CD4-positive, alpha-beta memory T cell (primary cell): ENCODE measurements at regions not wholly inside any gene's neighbourhood (a gene's known extent, or its start where the extent isn't known, plus 50 kb on each side); places are given as distances from the start of the nearest gene placed in this dataset.

Source experiments
- CTCF ChIA-PET: fragments of 350-600 bp; sonication (Branson Sonifier 250); formaldehyde crosslinking; loops from one replicate; lab custom pipeline; 2021; ENCODE audit warnings: inconsistent platforms; ENCODE audit not compliant: partially characterized antibody; lab: Charles Lee
- POLR2A ChIA-PET: fragments of 350-600 bp; sonication (Branson Sonifier 250); formaldehyde crosslinking; loops from one replicate; lab custom pipeline; 2021; ENCODE audit not compliant: partially characterized antibody; lab: Charles Lee
- DNase-seq, 5 donors: peaks; one replicate each; pipeline versions ENCODE4 v3.0.0 to v3.0.0-alpha.2; 2020 to 2022; ENCODE audit warnings: mixed read lengths in 1 of 5
- H3K27ac ChIP-seq: one replicate; pipeline ENCODE4 v1.7.0; 2013; ENCODE audit warnings: low read depth, low read length
- H3K27me3 ChIP-seq: 2 replicates; pipeline ENCODE4 v1.7.0; 2013; ENCODE audit warnings: mild to moderate bottlenecking, low read length, moderate library complexity; ENCODE audit not compliant: insufficient read depth
- H3K36me3 ChIP-seq: 2 replicates; pipeline ENCODE4 v1.7.0; 2013; ENCODE audit warnings: mild to moderate bottlenecking, low read length, moderate library complexity; ENCODE audit not compliant: insufficient read depth
- H3K4me1 ChIP-seq: 2 replicates; pipeline ENCODE4 v1.7.0; 2013; ENCODE audit warnings: mild to moderate bottlenecking, low read length, moderate library complexity; ENCODE audit not compliant: insufficient read depth
- H3K4me3 ChIP-seq, 2 donors: one replicate each; pipeline ENCODE4 v1.7.0; 2013; ENCODE audit warnings: low read length in 2 of 2, mild to moderate bottlenecking in 1 of 2
- H3K9me3 ChIP-seq, 2 donors: one replicate each; pipeline ENCODE4 v1.7.0; 2013; ENCODE audit warnings: low read length in 2 of 2, control low read depth in 1 of 2; ENCODE audit not compliant: control insufficient read depth in 1 of 2
- H3K27ac Mint-ChIP-seq, 7 donors: one replicate each; pipeline ENCODE4 v1.8.0; 2020 to 2021; ENCODE audit warnings: mixed read lengths in 7 of 7, mild to moderate bottlenecking in 6 of 7, inconsistent platforms in 3 of 7, moderate library complexity in 3 of 7
- H3K27me3 Mint-ChIP-seq, 2 donors: one replicate each; pipeline ENCODE4 v1.8.0; 2020 to 2021; ENCODE audit warnings: mixed read lengths in 2 of 2
- H3K36me3 Mint-ChIP-seq, 2 donors: one replicate each; pipeline ENCODE4 v1.8.0; 2020 to 2021; ENCODE audit warnings: mixed read lengths in 2 of 2, inconsistent platforms in 1 of 2, mild to moderate bottlenecking in 1 of 2
- H3K4me1 Mint-ChIP-seq, 4 donors: one replicate each; pipeline ENCODE4 v1.8.0; 2020 to 2021; ENCODE audit warnings: mixed read lengths in 4 of 4, mild to moderate bottlenecking in 1 of 4
- H3K4me3 Mint-ChIP-seq, 8 donors: one replicate each; pipeline ENCODE4 v1.8.0; 2020 to 2021; ENCODE audit warnings: mixed read lengths in 8 of 8, mild to moderate bottlenecking in 7 of 8, moderate library complexity in 6 of 8, inconsistent platforms in 3 of 8
- H3K9me3 Mint-ChIP-seq, 8 donors: one replicate each; pipeline ENCODE4 v1.8.0; 2020 to 2021; ENCODE audit warnings: mixed read lengths in 8 of 8, mild to moderate bottlenecking in 5 of 8, inconsistent platforms in 3 of 8, moderate library complexity in 1 of 8
- intact Hi-C: fragments of 100-400 bp; cut with micrococcal nuclease; formaldehyde crosslinking; loops from one replicate; pipeline ENCODE4 v1.15.1; 2023

DNA sequence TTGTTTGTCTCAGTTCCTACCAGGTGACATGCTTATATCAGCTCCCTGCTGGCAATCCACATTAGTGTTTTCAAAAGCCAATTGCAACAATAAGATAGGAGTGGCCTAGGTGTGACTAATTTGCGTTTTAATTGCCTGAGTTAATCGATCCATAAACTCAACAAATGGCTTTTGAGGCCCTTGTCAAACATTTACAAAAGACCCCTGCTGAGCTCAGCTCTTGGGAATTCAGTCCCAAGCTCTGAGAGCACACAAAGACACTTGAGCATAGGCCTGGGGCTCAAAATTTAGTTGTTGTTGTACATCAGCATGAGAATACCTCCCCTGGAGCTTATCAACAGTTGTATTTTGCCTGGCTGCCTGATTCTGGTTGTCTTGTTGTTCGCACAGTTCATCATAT lies 1134.4 kb upstream of the TSPY4 start:
- no peak overlapping the region for H3K27ac ChIP-seq
- no peaks in the 10 kb centered on the region for H3K4me1 ChIP-seq
- no peaks in the 10 kb centered on the region for H3K36me3 ChIP-seq
- ChIA-PET POLR2A (no interaction called here), CTCF (no interaction called here)
- no peaks in the 10 kb centered on the region for H3K27me3 ChIP-seq
- Mint-ChIP-seq H3K27ac (no peak overlapping the region), H3K4me1 (no peaks in the 10 kb centered on the region), H3K27me3 (no peaks in the 10 kb centered on the region), H3K9me3 (no peaks in the 10 kb centered on the region), H3K36me3 (no peaks in the 10 kb centered on the region), H3K4me3 (no peak overlapping the region)
- intact Hi-C loops = no loop called here
- H3K9me3 ChIP-seq = no peaks in the 10 kb centered on the region
- DNase-seq = no peak
- H3K4me3 ChIP-seq = no peak overlapping the region

DNA sequence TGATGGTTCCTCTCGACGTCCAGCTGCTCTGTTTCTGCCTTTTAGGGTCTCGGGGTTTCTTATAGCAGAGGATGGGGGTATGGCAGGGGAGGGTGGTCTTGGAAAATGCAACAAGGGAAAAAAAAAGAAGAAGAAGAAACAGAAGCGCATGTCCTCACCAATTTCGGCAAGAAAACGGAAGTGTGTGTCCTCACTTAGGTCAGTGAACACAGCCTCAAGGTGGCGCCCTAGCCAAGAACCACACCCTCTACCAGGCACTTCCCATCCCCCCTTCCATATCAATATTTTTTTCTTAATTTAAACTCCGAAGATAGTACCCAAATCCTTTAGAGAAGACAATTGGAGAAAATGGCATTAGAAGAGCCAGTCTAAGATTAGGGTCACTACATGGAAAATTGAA lies 1096.1 kb upstream of the TSPY4 start:
- CTCF ChIA-PET = no interaction called here
- DNase-seq = no peak
- H3K4me3 ChIP-seq = no peak overlapping the region
- no peaks in the 10 kb centered on the region for H3K9me3 ChIP-seq
- POLR2A ChIA-PET = no interaction called here
- intact Hi-C loops = no loop called here
- H3K27me3 ChIP-seq = no peaks in the 10 kb centered on the region
- Mint-ChIP-seq H3K36me3 (no peaks in the 10 kb centered on the region), H3K9me3 (no peaks in the 10 kb centered on the region), H3K4me3 (no peak overlapping the region), H3K27me3 (no peaks in the 10 kb centered on the region), H3K27ac (no peak overlapping the region), H3K4me1 (no peaks in the 10 kb centered on the region)
- H3K36me3 ChIP-seq = no peaks in the 10 kb centered on the region
- H3K4me1 ChIP-seq = no peaks in the 10 kb centered on the region
- H3K27ac ChIP-seq = no peak overlapping the region

DNA sequence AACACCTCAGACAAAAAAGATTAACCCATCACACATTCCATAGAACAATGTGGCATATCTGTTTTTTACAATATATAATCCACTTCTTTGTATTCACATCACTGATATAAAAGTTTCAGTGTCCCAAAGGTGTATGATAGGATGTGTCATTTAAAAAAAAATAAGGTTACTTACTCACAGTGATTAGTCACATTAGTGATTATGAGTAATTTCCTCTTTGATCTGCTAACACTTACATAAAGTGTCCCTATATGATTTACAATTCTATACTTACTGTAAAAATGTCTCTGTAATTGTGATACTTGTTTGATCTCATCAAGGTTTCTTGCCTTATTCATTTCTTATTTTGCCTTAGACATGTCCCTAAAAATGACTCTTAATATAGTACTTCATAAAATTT lies 1063.5 kb upstream of the TSPY4 start:
- Mint-ChIP-seq H3K27me3 (no peaks in the 10 kb centered on the region), H3K36me3 (no peaks in the 10 kb centered on the region), H3K27ac (no peak overlapping the region), H3K4me1 (no peaks in the 10 kb centered on the region), H3K9me3 (no peaks in the 10 kb centered on the region), H3K4me3 (no peak overlapping the region)
- DNase-seq = no peak
- Histone ChIP-seq H3K27me3 (no peaks in the 10 kb centered on the region), H3K4me3 (no peak overlapping the region), H3K27ac (no peak overlapping the region), H3K4me1 (no peaks in the 10 kb centered on the region), H3K9me3 (no peaks in the 10 kb centered on the region), H3K36me3 (no peaks in the 10 kb centered on the region)
- intact Hi-C loops = no loop called here
- CTCF ChIA-PET = no interaction called here
- POLR2A ChIA-PET = no interaction called here

DNA sequence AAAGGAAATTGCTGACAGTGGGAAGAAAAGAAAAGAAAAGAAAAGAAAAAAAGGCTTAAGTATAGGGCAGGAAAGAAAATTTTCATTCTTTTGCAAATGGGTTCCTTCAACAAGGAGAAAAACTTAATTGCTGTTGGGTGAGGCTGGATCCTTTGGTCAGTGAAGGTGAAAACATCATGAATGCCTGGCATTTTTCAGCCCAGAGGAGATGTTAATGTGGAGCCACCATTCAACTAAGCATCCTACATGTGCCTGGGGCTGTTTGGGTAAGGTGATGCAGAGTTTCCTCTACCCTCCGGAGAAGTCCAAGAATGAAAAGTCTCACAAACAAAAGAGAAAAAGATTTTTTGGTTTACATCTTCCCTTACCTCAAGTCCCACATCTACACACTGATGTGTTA lies 1032.2 kb upstream of the TSPY4 start:
- Mint-ChIP-seq H3K36me3 (no peaks in the 10 kb centered on the region), H3K27ac (no peak overlapping the region), H3K27me3 (no peaks in the 10 kb centered on the region), H3K4me3 (no peak overlapping the region), H3K9me3 (no peaks in the 10 kb centered on the region), H3K4me1 (no peaks in the 10 kb centered on the region)
- H3K4me1 ChIP-seq = no peaks in the 10 kb centered on the region
- no peaks in the 10 kb centered on the region for H3K36me3 ChIP-seq
- intact Hi-C loops = no loop called here
- no peak overlapping the region for H3K4me3 ChIP-seq
- POLR2A ChIA-PET = no interaction called here
- CTCF ChIA-PET = no interaction called here
- no peaks in the 10 kb centered on the region for H3K27me3 ChIP-seq
- H3K9me3 ChIP-seq = no peaks in the 10 kb centered on the region
- no peak for DNase-seq
- H3K27ac ChIP-seq = no peak overlapping the region

DNA sequence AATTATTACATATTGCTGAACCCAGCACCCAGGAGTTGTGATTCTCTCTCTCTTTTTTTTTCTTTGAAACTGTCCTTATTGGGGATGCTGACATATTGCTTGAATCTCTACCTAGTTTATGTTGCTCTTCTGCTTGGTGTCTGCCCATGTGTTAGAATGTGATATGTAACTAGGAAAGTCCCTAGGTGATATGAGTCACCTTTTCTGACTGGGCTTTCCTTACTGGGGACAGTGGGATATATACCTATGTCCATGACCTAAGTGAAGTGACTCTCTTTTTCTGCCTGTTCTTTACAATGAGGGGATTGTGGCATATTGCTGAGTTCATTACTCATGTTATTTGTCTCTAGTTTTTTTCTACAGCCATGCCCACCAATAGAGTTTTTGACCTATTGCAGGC lies 1013.2 kb upstream of the TSPY4 start:
- H3K36me3 ChIP-seq = no peaks in the 10 kb centered on the region
- no peaks in the 10 kb centered on the region for H3K27me3 ChIP-seq
- no peaks in the 10 kb centered on the region for H3K4me1 Mint-ChIP-seq
- no peak overlapping the region for H3K4me3 ChIP-seq
- H3K9me3 Mint-ChIP-seq = no peaks in the 10 kb centered on the region
- no peaks in the 10 kb centered on the region for H3K9me3 ChIP-seq
- H3K27me3 Mint-ChIP-seq = no peaks in the 10 kb centered on the region
- intact Hi-C loops = no loop called here
- no peak overlapping the region for H3K27ac Mint-ChIP-seq
- ChIA-PET CTCF (no interaction called here), POLR2A (no interaction called here)
- H3K4me1 ChIP-seq = no peaks in the 10 kb centered on the region
- no peak overlapping the region for H3K4me3 Mint-ChIP-seq
- H3K36me3 Mint-ChIP-seq = no peaks in the 10 kb centered on the region
- no peak for DNase-seq
- H3K27ac ChIP-seq = no peak overlapping the region

DNA sequence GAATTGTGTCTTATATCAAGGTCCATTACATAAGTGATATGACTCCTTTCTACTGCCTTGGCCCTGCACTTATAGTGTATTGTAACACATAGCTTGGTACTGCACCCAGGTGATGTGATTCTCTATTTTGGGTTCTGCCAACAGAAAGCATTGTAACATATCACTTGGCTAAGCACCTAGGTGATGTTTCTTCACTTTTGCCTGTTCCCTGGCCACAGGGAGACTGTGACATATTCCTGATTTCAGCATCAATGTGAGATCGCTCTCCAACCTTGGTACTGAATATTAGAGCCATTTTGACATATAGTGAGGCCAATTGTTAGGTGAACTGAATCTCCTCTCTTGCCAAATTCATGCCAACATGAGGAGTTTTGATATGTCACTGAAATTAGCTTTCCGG lies 1010.3 kb upstream of the TSPY4 start:
- Histone ChIP-seq H3K4me1 (no peaks in the 10 kb centered on the region), H3K9me3 (no peaks in the 10 kb centered on the region), H3K36me3 (no peaks in the 10 kb centered on the region), H3K27me3 (no peaks in the 10 kb centered on the region), H3K4me3 (no peak overlapping the region), H3K27ac (no peak overlapping the region)
- no peak for DNase-seq
- Mint-ChIP-seq H3K4me1 (no peaks in the 10 kb centered on the region), H3K27ac (no peak overlapping the region), H3K27me3 (no peaks in the 10 kb centered on the region), H3K4me3 (no peak overlapping the region), H3K36me3 (no peaks in the 10 kb centered on the region), H3K9me3 (no peaks in the 10 kb centered on the region)
- intact Hi-C loops = no loop called here
- POLR2A ChIA-PET = no interaction called here
- CTCF ChIA-PET = no interaction called here

DNA sequence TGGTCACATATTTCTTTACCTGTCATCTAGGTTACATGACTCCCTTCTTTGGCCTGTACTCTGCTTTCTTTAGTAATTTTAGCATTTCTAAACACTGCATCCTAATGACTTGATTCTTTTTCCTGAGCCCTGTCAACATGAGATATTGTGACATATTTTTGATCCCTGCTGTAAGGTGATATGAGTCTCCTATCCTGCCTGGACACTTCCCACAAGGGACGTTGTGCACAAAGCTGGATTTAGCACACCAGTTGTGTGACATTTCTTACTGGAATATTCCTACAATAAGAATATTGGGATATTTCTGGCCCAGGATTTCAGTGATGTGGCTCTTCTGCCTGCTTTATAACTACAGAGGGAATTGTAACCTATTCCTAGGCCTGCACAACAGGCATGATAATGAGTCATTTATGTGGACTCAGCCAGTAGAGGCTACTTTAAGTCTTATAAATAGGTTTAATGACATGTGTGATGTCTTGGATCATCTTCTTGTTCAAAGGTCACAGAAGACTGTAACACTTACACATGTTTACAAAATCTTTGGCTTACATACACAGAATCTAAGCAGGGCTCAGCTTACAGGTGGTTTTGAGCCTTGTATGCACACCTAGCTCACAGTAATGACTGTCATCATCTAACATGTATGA lies 1009.4 kb upstream of the TSPY4 start:
- no peak overlapping the region for H3K27ac Mint-ChIP-seq
- no peak overlapping the region for H3K27ac ChIP-seq

DNA sequence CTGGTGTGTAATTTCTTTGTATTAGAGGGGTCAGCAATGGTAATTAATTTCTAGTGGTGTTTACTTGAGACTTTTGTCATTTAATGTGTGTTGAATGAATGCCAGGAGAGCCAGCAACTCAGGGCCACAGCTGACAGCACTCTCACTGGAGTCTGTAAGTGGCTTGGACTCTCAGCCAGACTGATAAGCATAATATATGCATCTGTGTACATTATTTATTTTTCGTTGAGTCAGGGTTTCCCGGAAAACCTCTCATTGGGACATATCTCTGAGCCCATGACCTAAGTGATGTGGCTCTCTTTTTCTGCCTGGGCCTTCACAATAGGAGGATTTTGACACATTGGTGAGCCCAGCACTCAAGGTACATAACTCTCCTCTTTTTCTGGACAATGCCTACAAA lies 1007.8 kb upstream of the TSPY4 start:
- POLR2A ChIA-PET = no interaction called here
- Mint-ChIP-seq H3K9me3 (no peaks in the 10 kb centered on the region), H3K36me3 (no peaks in the 10 kb centered on the region), H3K4me3 (no peak overlapping the region), H3K27me3 (no peaks in the 10 kb centered on the region), H3K27ac (no peak overlapping the region), H3K4me1 (no peaks in the 10 kb centered on the region)
- H3K9me3 ChIP-seq = no peaks in the 10 kb centered on the region
- intact Hi-C loops = no loop called here
- CTCF ChIA-PET = no interaction called here
- H3K4me3 ChIP-seq = no peak overlapping the region
- no peaks in the 10 kb centered on the region for H3K4me1 ChIP-seq
- H3K27ac ChIP-seq = no peak overlapping the region
- DNase-seq = no peak
- no peaks in the 10 kb centered on the region for H3K36me3 ChIP-seq
- H3K27me3 ChIP-seq = no peaks in the 10 kb centered on the region

More for the DNA sequence above, 1009.4 kb upstream of the TSPY4 start:
- Mint-ChIP-seq H3K27me3 (no peaks in the 10 kb centered on the region), H3K36me3 (no peaks in the 10 kb centered on the region), H3K4me1 (no peaks in the 10 kb centered on the region), H3K4me3 (no peak overlapping the region), H3K9me3 (no peaks in the 10 kb centered on the region)
- POLR2A ChIA-PET = no interaction called here
- H3K4me1 ChIP-seq = no peaks in the 10 kb centered on the region
- H3K36me3 ChIP-seq = no peaks in the 10 kb centered on the region
- H3K9me3 ChIP-seq = no peaks in the 10 kb centered on the region
- CTCF ChIA-PET = no interaction called here
- no peak for DNase-seq
- intact Hi-C loops = no loop called here
- H3K27me3 ChIP-seq = no peaks in the 10 kb centered on the region
- no peak overlapping the region for H3K4me3 ChIP-seq
